Psoas muscle (tissue), 7 donors: ENCODE measurements at regions not wholly inside any gene's neighbourhood (a gene's known extent, or its start where the extent isn't known, plus 50 kb on each side); places are given as distances from the start of the nearest gene placed in this dataset.

Source experiments
- ATAC-seq, 4 donors: fragments of 200-7000 bp; cut with Tn5 transposase; one replicate each; pipeline ENCODE4 v1.9.1; 2020; ENCODE audit warnings: moderate library complexity in 3 of 4, mild to moderate bottlenecking in 2 of 4
- DNase-seq, 2 donors: peaks; one replicate each; pipeline ENCODE4 v3.0.0-alpha.2; 2020
- H3K27ac ChIP-seq: fragments of 200-600 bp; one replicate; pipeline ENCODE4 v1.8.0; 2022
- H3K27me3 ChIP-seq, 3 donors: fragments of 200-600 bp in 1 of 3; one replicate each; pipeline versions ENCODE4 v1.6.1 to v1.8.0; 2013 to 2022; ENCODE audit warnings: low read length in 2 of 3, mild to moderate bottlenecking in 2 of 3, moderate library complexity in 1 of 3; ENCODE audit not compliant: insufficient read depth in 3 of 3
- H3K36me3 ChIP-seq, 2 donors: fragments of 200-600 bp in 1 of 2; one replicate each; pipeline versions ENCODE4 v1.6.1 to v1.8.0; 2013 to 2022; ENCODE audit warnings: low read depth in 1 of 2, mild to moderate bottlenecking in 1 of 2, moderate library complexity in 1 of 2; ENCODE audit not compliant: insufficient read depth in 1 of 2
- H3K4me1 ChIP-seq: fragments of 200-600 bp; one replicate; pipeline ENCODE4 v1.8.0; 2022
- H3K4me3 ChIP-seq: fragments of 200-600 bp; one replicate; pipeline ENCODE4 v1.8.0; 2022; ENCODE audit warnings: mild to moderate bottlenecking
- H3K9me3 ChIP-seq: fragments of 200-600 bp; one replicate; pipeline ENCODE4 v1.8.0; 2022
- WGBS, 3 donors: extraction: QIAGEN DNeasy Blood & Tissue Kit; methylation state at CpG; one replicate each; pipeline versions ENCODE4 v1.1.6 to v1.1.7; 2013; 5-methylcytosine and 5-hydroxymethylcytosine counted together
- intact Hi-C, 2 donors: fragments of 100-400 bp; cut with DNase I; formaldehyde crosslinking; loops; one replicate each; pipeline versions ENCODE4 v1.11.0 to v1.14.2; 2022
- TF ChIP-seq, protein P1 (sequence below): fragments of 200-600 bp; IDR thresholded peaks from one replicate; pipeline ENCODE4 v1.8.0; 2022; ENCODE audit warnings: antibody characterized with exemption
- donor health status: healthy with polysubstance abuse.
- donor health status: DM: no; HTN: no; CAD: no; lungs with moderate emphysema.
- donor health status: Bipolar disorder and iron deficiency.
- donor health status: healthy.
- donor health status: DM: yes; HTN: yes; CAD: no.
- donor health status: DM: no; HTN: no; CAD: no.
- donor health status: DM: yes; HTN: yes; CAD: no.

DNA sequence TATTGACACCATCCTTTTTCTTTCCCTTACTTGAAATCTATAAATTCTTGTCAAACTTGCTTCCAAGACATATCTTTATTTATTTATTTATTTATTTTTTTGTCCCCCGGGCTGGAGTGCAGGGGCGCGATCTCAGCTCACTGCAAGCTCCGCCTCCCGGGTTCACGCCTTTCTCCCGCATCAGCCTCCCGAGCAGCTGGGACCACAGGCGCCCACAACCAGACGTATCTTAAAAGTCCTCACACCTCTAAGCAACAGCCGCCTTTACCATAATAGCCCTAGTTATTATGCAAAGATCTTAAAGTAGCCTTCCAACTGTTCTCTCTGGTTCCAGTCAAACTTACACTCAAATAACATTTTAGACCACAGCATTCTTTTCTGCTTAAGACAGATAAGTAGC lies 657.0 kb upstream of the B3GAT1 start:
- no peak overlapping the region for H3K27ac ChIP-seq
- TF ChIP-seq, protein P1, sequence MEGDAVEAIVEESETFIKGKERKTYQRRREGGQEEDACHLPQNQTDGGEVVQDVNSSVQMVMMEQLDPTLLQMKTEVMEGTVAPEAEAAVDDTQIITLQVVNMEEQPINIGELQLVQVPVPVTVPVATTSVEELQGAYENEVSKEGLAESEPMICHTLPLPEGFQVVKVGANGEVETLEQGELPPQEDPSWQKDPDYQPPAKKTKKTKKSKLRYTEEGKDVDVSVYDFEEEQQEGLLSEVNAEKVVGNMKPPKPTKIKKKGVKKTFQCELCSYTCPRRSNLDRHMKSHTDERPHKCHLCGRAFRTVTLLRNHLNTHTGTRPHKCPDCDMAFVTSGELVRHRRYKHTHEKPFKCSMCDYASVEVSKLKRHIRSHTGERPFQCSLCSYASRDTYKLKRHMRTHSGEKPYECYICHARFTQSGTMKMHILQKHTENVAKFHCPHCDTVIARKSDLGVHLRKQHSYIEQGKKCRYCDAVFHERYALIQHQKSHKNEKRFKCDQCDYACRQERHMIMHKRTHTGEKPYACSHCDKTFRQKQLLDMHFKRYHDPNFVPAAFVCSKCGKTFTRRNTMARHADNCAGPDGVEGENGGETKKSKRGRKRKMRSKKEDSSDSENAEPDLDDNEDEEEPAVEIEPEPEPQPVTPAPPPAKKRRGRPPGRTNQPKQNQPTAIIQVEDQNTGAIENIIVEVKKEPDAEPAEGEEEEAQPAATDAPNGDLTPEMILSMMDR = no peak
- DNase-seq (no peak), ATAC-seq (no peak)
- H3K4me3 ChIP-seq = no peak overlapping the region
- H3K27me3 ChIP-seq = peaks cover 0 to 15% (median 0%) of the 10 kb centered on the region in 3 donors
- 78 to 91% (median 87%) methylated on average over 11 of the region's 11 CpGs for WGBS, 3 donors
- H3K4me1 ChIP-seq = no peaks in the 10 kb centered on the region
- H3K9me3 ChIP-seq = no peaks in the 10 kb centered on the region
- intact Hi-C loops = no loop called here
- H3K36me3 ChIP-seq = no peaks in the 10 kb centered on the region

DNA sequence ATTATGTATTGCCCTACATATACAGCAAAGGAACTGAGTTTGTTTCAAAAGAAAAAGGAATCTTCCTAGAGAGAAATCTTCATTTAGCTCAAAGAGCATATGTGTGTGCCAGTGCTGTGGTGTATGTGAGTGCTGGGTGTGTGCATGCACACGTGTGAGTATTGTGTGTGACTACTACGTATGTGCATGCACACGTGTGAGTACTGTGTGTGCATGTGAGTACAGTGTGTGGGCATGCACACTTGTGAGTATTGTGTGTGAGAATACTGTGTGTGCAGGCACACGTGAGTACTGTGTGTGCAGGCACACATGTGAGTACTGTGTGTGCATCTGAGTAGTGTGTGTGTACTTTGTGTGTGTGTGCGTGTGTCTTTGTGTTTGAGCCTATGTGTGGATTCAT lies 651.0 kb upstream of the B3GAT1 start:
- no peaks in the 10 kb centered on the region for H3K4me1 ChIP-seq
- intact Hi-C loops = no loop called here

GRCh38 chr11:135061166-135061565 lies 649.1 kb upstream of the B3GAT1 start:
- no peak for ATAC-seq
- intact Hi-C loops = no loop called here
- H3K27me3 ChIP-seq = peaks cover 0 to 6% (median 2%) of the 10 kb centered on the region in 3 donors
- H3K9me3 ChIP-seq = peaks cover 20% of the 10 kb centered on the region
- WGBS, 3 donors = 73 to 79% (median 76%) methylated on average over 2 of the region's 2 CpGs
- no peaks in the 10 kb centered on the region for H3K36me3 ChIP-seq
- H3K4me1 ChIP-seq = no peaks in the 10 kb centered on the region
- H3K27ac ChIP-seq = no peak overlapping the region
- H3K4me3 ChIP-seq = no peak overlapping the region
- TF ChIP-seq, protein P1 = no peak
- no peak for DNase-seq

More for the DNA sequence above, 651.0 kb upstream of the B3GAT1 start:
- H3K4me3 ChIP-seq = no peak overlapping the region
- 57 to 71% (median 68%) methylated on average over 5 of the region's 5 CpGs for WGBS, 3 donors
- no peaks in the 10 kb centered on the region for H3K36me3 ChIP-seq
- DNase-seq = no peak
- no peaks in the 10 kb centered on the region for H3K27me3 ChIP-seq
- H3K27ac ChIP-seq = no peak overlapping the region
- peaks cover 20% of the 10 kb centered on the region for H3K9me3 ChIP-seq
- TF ChIP-seq, protein P1 = no peak
- no peak for ATAC-seq

- H3K4me1 ChIP-seq = no peaks in the 10 kb centered on the region
- H3K9me3 ChIP-seq = no peaks in the 10 kb centered on the region
- peaks cover 0 to 3% (median 3%) of the 10 kb centered on the region in 3 donors for H3K27me3 ChIP-seq
- H3K4me3 ChIP-seq = no peak overlapping the region
- TF ChIP-seq, protein P1 = no peak
- no peak overlapping the region for H3K27ac ChIP-seq
- WGBS, 3 donors = 63 to 74% (median 72%) methylated on average over 9 to 11 of the region's 13 CpGs
- H3K36me3 ChIP-seq = no peaks in the 10 kb centered on the region
- ATAC-seq (no peak), DNase-seq (no peak)
- intact Hi-C loops = no loop called here
Measured at GRCh38 chr11:135046986-135047385, 634.9 kb upstream of the B3GAT1 start.

GRCh38 chr11:135046556-135046955 lies 634.5 kb upstream of the B3GAT1 start:
- DNase-seq (no peak), ATAC-seq (no peak)
- peaks cover 0 to 3% (median 3%) of the 10 kb centered on the region in 3 donors for H3K27me3 ChIP-seq
- no peak overlapping the region for H3K27ac ChIP-seq
- TF ChIP-seq, protein P1 = no peak
- H3K9me3 ChIP-seq = no peaks in the 10 kb centered on the region
- intact Hi-C loops = no loop called here
- H3K4me3 ChIP-seq = no peak overlapping the region
- no peaks in the 10 kb centered on the region for H3K36me3 ChIP-seq
- no peaks in the 10 kb centered on the region for H3K4me1 ChIP-seq
- 46 to 51% (median 48%) methylated on average over 6 of the region's 8 CpGs for WGBS, 3 donors
